Fibroblast of lung (primary cell): ENCODE measurements at regions not wholly inside any gene's neighbourhood (a gene's known extent, or its start where the extent isn't known, plus 50 kb on each side); places are given as distances from the start of the nearest gene placed in this dataset.

ENCODE experiments used
- DNase-seq, 2 donors: peaks; one replicate each; pipeline versions ENCODE4 v3.0.0 to v3.0.0-alpha.2; 2010; ENCODE audit warnings: low read depth in 2 of 2
- H2AFZ ChIP-seq: 2 replicates; pipeline ENCODE4 v1.5.1; 2012; ENCODE audit warnings: low read length, control low read depth, inconsistent platforms
- H3K27ac ChIP-seq: 2 replicates; pipeline ENCODE4 v1.5.1; 2011; ENCODE audit warnings: low read length, control low read depth; ENCODE audit not compliant: insufficient read depth
- H3K27me3 ChIP-seq: 2 replicates; pipeline ENCODE4 v1.5.1; 2011; ENCODE audit warnings: mild to moderate bottlenecking, low read length; ENCODE audit not compliant: control insufficient read depth, insufficient read depth
- H3K36me3 ChIP-seq: 2 replicates; pipeline ENCODE4 v1.5.1; 2011; ENCODE audit warnings: low read length; ENCODE audit not compliant: control insufficient read depth, insufficient read depth
- H3K4me1 ChIP-seq: 2 replicates; pipeline ENCODE4 v1.5.1; 2011; ENCODE audit warnings: low read length; ENCODE audit not compliant: control insufficient read depth, insufficient read depth; ENCODE audit errors: extremely low read depth
- H3K4me2 ChIP-seq: 2 replicates; pipeline ENCODE4 v1.5.1; 2011; ENCODE audit warnings: low read length, control low read depth; ENCODE audit not compliant: insufficient read depth; ENCODE audit errors: extremely low read depth
- H3K4me3 ChIP-seq, 4 experiments: fragments of 200-600 bp in 1 of 4; sonication (generic) in 1 of 4; replicated peaks in 1 of 4; 2 replicates each; pipeline ENCODE4 v1.5.1; 2011 to 2016; ENCODE audit warnings: low read length in 4 of 4, low read depth in 3 of 4, mild to moderate bottlenecking in 3 of 4, control low read depth in 2 of 4, inconsistent platforms in 1 of 4, mixed read lengths in 1 of 4; ENCODE audit not compliant: insufficient read depth in 1 of 4; ENCODE audit errors: control extremely low read depth in 1 of 4
- H3K79me2 ChIP-seq: 2 replicates; pipeline ENCODE4 v1.5.1; 2012; ENCODE audit warnings: mild to moderate bottlenecking, low read length, inconsistent platforms; ENCODE audit not compliant: control insufficient read depth, insufficient read depth
- H3K9ac ChIP-seq: 2 replicates; pipeline ENCODE4 v1.5.1; 2011; ENCODE audit warnings: mild to moderate bottlenecking, low read length, control low read depth; ENCODE audit not compliant: insufficient read depth
- H3K9me3 ChIP-seq: 2 replicates; pipeline ENCODE4 v1.5.1; 2012; ENCODE audit warnings: low read depth, low read length; ENCODE audit not compliant: control insufficient read depth, insufficient read depth
- H4K20me1 ChIP-seq: 2 replicates; pipeline ENCODE4 v1.5.1; 2011; ENCODE audit warnings: low read length; ENCODE audit not compliant: control insufficient read depth, insufficient read depth; ENCODE audit errors: extremely low read depth
- EZH2 ChIP-seq: IDR thresholded peaks from 2 replicates; pipeline ENCODE4 v1.5.1; 2012; ENCODE audit warnings: low read length, control low read depth, mild to moderate bottlenecking; ENCODE audit errors: missing control alignments
- TF ChIP-seq, protein P1 (sequence below), 2 donors: IDR thresholded peaks in 1 of 2; conservative IDR thresholded peaks in 1 of 2; 1 replicate in 1 of 2; 2 replicates in 1 of 2; pipeline ENCODE4 v1.5.1; 2011 to 2012; ENCODE audit warnings: low read length in 2 of 2, control low read depth in 1 of 2, inconsistent platforms in 1 of 2, low read depth in 1 of 2, mild to moderate bottlenecking in 1 of 2

GRCh38 chr4:52273885-52274284, 222.8 kb downstream of the SPATA18 start:
- no peak overlapping the region for H3K9ac ChIP-seq
- H2AFZ ChIP-seq: no peak overlapping the region
- no peaks in the 10 kb centered on the region for H3K27me3 ChIP-seq
- no peaks in the 10 kb centered on the region for H3K4me1 ChIP-seq
- no peaks in the 10 kb centered on the region for H3K79me2 ChIP-seq
- no peaks in the 10 kb centered on the region for H3K9me3 ChIP-seq
- no peaks in the 10 kb centered on the region for H4K20me1 ChIP-seq
- no peak overlapping the region for H3K4me2 ChIP-seq
- H3K27ac ChIP-seq: no peak overlapping the region
- no peak for DNase-seq
- TF ChIP-seq, protein P1, sequence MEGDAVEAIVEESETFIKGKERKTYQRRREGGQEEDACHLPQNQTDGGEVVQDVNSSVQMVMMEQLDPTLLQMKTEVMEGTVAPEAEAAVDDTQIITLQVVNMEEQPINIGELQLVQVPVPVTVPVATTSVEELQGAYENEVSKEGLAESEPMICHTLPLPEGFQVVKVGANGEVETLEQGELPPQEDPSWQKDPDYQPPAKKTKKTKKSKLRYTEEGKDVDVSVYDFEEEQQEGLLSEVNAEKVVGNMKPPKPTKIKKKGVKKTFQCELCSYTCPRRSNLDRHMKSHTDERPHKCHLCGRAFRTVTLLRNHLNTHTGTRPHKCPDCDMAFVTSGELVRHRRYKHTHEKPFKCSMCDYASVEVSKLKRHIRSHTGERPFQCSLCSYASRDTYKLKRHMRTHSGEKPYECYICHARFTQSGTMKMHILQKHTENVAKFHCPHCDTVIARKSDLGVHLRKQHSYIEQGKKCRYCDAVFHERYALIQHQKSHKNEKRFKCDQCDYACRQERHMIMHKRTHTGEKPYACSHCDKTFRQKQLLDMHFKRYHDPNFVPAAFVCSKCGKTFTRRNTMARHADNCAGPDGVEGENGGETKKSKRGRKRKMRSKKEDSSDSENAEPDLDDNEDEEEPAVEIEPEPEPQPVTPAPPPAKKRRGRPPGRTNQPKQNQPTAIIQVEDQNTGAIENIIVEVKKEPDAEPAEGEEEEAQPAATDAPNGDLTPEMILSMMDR (conservative IDR thresholded peaks at IDR 0.05 in 1 of 2, IDR thresholded peaks at IDR 0.05 in 1 of 2; ENCODE audit: low read depth in 1 of 2, low read length in 2 of 2): no peak
- no peak for TF ChIP-seq EZH2
- no peaks in the 10 kb centered on the region for H3K36me3 ChIP-seq
- H3K4me3 ChIP-seq: no peak overlapping the region

- H3K36me3 ChIP-seq: no peaks in the 10 kb centered on the region
- no peak overlapping the region for H3K4me2 ChIP-seq
- no peak for DNase-seq
- H3K27me3 ChIP-seq: no peaks in the 10 kb centered on the region
- H3K9me3 ChIP-seq: no peaks in the 10 kb centered on the region
- H2AFZ ChIP-seq: no peak overlapping the region
- TF ChIP-seq, protein P1 (conservative IDR thresholded peaks at IDR 0.05 in 1 of 2, IDR thresholded peaks at IDR 0.05 in 1 of 2; ENCODE audit: low read depth in 1 of 2, low read length in 2 of 2): no peak
- TF ChIP-seq EZH2: no peak
- no peak overlapping the region for H3K27ac ChIP-seq
- H3K79me2 ChIP-seq: no peaks in the 10 kb centered on the region
- H4K20me1 ChIP-seq: no peaks in the 10 kb centered on the region
- no peaks in the 10 kb centered on the region for H3K4me1 ChIP-seq
- H3K9ac ChIP-seq: no peak overlapping the region
- no peak overlapping the region for H3K4me3 ChIP-seq
Measured at GRCh38 chr4:52288212-52288855, 237.2 kb downstream of the SPATA18 start.

GRCh38 chr4:52290466-52290865, 239.4 kb downstream of the SPATA18 start:
- Histone ChIP-seq H2AFZ (no peak overlapping the region), H3K79me2 (no peaks in the 10 kb centered on the region), H4K20me1 (no peaks in the 10 kb centered on the region), H3K4me2 (no peak overlapping the region), H3K27ac (no peak overlapping the region), H3K36me3 (no peaks in the 10 kb centered on the region), H3K9ac (no peak overlapping the region), H3K4me3 (no peak overlapping the region), H3K27me3 (no peaks in the 10 kb centered on the region), H3K9me3 (no peaks in the 10 kb centered on the region), H3K4me1 (no peaks in the 10 kb centered on the region)
- TF ChIP-seq, protein P1 (conservative IDR thresholded peaks at IDR 0.05 in 1 of 2, IDR thresholded peaks at IDR 0.05 in 1 of 2; ENCODE audit: low read depth in 1 of 2, low read length in 2 of 2): no peak
- TF ChIP-seq EZH2: no peak
- DNase-seq: no peak
